Adrenal gland (tissue), 5 donors: ENCODE measurements at regions not wholly inside any gene's neighbourhood (a gene's known extent, or its start where the extent isn't known, plus 50 kb on each side); places are given as distances from the start of the nearest gene placed in this dataset.

Source experiments
- POLR2A ChIP-seq, 2 donors: fragments of 450-650 bp; IDR thresholded peaks; one replicate each; pipeline ENCODE4 v1.6.1; 2017; ENCODE audit warnings: antibody characterized with exemption in 2 of 2, mild to moderate bottlenecking in 2 of 2, moderate library complexity in 1 of 2
- TF ChIP-seq, protein P1 (sequence below), 6 experiments: fragments of 450-650 bp in 4 of 6; fragments of 200-600 bp in 2 of 6; sonication (generic) in 1 of 6; IDR thresholded peaks; 1 replicate in 5 of 6; 2 replicates in 1 of 6; pipeline versions ENCODE4 v1.5.1 to v1.8.0; 2016 to 2021; ENCODE audit warnings: antibody characterized with exemption in 6 of 6, mild to moderate bottlenecking in 2 of 6, moderate library complexity in 1 of 6
- donor health status: DM: no; HTN: no; CAD: no.

DNA sequence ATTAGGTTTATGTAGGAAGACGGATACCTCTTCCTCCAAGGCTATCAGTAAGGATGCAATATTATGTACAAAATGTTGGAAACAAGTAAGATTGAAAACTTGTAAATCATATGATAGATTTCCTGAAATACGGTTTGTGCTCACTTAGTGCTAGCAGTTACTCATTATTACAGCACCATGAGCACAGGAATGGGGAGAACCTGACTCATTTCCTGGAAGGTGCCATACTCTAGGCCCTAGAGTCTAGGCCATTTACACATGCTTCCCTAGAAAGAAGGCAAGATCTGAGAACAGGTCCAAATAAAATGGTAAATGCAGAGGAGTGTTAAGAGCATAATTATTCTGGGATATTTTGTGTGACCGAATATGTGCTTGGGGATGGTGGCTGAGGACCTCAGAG, 467.7 kb upstream of the CELF4 start:
- TF ChIP-seq, protein P1, sequence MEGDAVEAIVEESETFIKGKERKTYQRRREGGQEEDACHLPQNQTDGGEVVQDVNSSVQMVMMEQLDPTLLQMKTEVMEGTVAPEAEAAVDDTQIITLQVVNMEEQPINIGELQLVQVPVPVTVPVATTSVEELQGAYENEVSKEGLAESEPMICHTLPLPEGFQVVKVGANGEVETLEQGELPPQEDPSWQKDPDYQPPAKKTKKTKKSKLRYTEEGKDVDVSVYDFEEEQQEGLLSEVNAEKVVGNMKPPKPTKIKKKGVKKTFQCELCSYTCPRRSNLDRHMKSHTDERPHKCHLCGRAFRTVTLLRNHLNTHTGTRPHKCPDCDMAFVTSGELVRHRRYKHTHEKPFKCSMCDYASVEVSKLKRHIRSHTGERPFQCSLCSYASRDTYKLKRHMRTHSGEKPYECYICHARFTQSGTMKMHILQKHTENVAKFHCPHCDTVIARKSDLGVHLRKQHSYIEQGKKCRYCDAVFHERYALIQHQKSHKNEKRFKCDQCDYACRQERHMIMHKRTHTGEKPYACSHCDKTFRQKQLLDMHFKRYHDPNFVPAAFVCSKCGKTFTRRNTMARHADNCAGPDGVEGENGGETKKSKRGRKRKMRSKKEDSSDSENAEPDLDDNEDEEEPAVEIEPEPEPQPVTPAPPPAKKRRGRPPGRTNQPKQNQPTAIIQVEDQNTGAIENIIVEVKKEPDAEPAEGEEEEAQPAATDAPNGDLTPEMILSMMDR (IDR thresholded peaks at IDR 0.05) = no peak
- no peak for TF ChIP-seq POLR2A (IDR thresholded peaks at IDR 0.05)
